ENCODE measurements at regions not wholly inside any gene's neighbourhood (a gene's known extent, or its start where the extent isn't known, plus 50 kb on each side); places are given as distances from the start of the nearest gene placed in this dataset.

- DNase-seq, result no peak
Observed at GRCh38 chr6:71444222-71444621, 155.6 kb downstream of the OGFRL1 start.

DNA sequence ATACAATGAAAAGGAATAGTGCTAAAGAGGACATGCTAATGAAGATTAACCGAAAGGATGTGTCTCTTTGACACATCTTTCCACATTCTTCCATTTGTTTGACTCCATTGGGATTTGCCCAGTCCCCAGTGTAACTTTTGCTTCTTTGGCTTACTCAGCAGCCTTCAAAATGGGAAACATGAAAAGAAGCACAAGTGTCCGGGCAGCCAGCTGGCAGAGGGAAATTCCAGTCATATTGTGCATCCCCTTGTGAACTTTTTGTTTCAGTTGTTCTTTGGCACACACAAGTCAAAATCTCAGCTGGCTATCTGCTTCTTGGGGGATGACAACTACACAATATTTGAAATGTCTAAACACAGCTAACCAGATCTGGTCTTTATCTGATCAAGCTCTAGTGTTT is 157.4 kb downstream of the OGFRL1 start:
- no peak for DNase-seq

GRCh38 chr6:71446470-71446869 is 157.9 kb downstream of the OGFRL1 start:
- no peak for DNase-seq

DNA sequence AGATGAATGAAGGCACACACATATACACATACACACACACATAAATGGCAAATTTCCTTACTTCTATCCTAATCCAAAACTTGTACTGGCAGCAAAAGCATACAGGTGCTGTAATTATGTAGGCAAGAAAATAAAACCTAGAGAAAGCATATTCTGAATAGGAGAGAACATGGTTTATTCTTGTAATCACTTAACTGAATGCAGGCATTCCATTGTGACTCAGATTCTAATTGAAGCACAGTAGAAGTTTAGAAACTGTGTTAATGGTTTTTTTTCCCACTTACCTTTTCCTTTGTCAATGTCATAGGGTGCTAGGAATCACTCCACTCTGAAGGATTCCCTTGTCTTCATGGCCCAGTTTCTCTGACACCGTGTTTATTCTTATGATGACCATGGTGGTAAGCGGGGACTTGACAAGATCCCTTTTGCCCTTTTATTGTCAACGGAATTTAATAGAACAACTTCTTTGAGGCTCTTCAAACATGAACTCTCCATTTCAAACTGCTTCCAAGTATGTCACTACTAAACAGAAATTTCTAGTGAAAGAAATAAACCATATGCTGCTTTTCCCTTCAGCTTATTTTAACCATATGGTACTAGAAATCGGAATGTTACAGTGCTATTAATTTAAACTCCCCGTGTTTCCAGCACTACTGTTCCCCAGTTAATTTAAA is 164.2 kb downstream of the OGFRL1 start:
- no peak for DNase-seq

DNA sequence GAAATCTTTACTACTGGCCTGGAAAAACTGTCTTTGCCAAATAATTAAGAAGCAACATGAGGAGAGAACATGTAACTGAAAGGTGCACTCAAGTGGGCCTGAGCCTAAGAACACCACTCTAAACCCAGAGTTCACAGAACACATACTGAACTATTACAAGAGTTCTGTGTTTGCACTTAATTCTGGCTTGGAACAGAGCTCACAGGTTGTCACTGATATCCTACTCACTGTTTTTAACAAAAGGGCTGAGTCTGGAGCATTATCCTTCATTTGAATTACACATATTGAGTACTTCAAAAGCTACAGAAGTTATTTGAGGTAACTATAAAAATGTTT is 164.7 kb downstream of the OGFRL1 start:
- DNase-seq, result no peak

DNA sequence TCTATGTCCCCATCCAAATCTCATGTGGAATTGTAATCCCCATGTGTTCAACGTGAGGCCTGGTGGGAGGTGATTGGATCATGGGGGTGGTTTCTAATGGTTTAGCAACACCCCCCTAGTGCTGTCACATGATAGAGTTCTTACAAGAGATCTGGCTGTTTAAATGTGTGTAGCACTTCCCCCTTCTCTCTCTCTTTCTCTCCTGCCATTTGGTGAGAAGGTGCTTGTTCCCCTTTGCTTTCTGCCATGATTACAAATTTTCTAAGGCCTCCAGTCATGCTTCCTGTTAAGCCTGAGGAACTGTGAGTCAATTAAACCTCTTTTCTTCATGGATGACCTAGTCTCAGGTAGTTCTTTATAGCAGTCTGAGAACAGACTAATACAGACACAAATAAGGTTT is 165.4 kb downstream of the OGFRL1 start:
- no peak for DNase-seq

DNA sequence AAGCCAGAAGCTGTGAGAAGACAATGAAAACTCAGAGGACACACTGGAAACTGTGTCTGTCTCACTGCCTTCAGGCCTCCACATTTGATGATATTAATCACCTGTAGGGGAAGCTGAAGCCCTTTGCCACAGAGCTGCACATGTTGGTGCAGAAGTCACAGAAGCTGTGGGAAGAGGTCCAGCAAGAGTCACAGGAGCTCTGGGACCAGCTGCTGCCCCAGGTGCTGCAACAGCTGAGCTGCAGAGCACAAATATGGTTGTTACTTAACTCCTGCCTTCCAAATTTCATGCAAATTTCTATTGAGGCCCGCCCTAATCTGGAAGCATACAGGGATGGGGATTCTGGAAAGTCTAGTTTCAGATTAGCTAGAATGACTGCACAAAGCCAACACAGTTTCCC is 169.3 kb downstream of the OGFRL1 start:
- no peak for DNase-seq

DNA sequence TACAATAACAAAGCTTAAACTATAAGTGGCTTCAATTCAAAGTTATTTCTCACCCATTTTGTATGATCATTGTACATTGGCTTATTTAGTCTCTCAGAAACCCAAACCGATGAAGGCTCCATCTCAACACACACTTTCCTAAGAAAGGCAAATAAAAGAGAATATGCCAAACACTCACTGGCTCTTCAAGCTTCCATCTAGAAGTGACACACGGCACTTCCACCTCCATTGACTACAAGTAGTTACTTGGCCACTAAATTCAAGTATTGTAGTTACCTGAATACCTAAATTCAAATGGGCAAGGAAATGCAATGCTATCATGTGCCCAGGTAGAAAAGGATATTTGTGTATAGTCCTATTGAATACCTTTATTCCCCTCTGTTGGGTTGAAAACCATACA is 170.6 kb downstream of the OGFRL1 start:
- no peak for DNase-seq

GRCh38 chr6:71460933-71461332 is 172.3 kb downstream of the OGFRL1 start:
- DNase-seq, result no peak

DNA sequence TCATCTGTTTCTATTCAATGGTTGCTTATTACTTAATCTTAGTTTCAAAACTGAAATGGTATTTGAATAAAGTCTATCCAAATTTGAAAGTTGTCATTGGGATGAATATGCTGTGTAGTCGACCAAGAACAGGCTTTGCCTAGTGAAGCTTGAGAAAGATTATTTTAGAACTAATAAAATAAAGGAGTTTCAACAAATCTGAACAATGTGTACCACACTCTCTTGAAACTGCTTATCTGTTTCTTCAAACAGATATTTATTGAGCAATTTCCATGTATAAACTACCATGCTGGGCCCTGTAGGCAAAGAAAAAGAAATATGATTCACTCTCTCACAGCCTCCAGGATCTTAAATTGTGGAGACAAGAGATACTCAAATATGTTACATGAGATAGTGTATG is 174.4 kb downstream of the OGFRL1 start:
- no peak for DNase-seq

- no peak for DNase-seq
Observed at GRCh38 chr6:71465096-71465495, 176.5 kb downstream of the OGFRL1 start.

DNA sequence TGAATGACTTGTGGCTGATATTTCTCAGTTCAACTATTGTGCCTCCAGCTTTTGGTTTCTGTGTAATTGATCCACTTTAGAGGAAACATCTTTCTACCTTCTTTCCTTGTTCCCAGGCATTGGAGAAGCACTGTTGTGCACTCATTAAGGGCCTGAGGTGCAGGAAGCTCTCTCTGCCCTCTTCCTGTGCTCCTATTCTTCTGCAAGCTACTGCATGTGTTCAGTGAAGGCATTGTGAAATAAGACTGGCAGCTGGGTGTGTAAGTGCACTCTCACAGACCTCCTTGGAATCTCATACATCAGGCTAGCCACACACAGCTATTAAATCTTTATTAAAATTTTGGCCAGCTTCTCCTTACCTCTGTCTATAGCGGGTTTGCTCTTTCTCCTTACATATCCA is 177.8 kb downstream of the OGFRL1 start:
- no peak for DNase-seq

DNA sequence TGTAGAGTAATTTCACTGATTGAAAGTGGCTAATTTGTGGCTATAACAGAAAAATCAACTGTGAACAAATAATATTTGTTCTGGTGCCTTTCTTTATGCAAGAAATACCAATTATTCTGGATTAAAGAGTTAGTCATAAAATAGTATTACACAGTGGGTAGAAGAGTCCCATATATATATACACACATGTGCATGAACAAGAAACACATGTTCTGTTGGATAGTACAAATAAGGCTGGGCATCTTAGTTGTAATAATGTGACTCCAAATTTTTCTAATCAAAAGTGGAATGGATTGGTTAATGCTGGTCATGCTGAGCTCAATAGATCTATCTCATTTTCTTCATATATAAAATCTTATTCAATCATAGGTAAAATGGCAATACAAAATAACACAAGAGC is 179.4 kb downstream of the OGFRL1 start:
- DNase-seq, result no peak

- no peak for DNase-seq
Observed at GRCh38 chr6:71468841-71469700, 180.5 kb downstream of the OGFRL1 start.

- no peak for DNase-seq
Observed at GRCh38 chr6:71471718-71472117, 183.1 kb downstream of the OGFRL1 start.

DNA sequence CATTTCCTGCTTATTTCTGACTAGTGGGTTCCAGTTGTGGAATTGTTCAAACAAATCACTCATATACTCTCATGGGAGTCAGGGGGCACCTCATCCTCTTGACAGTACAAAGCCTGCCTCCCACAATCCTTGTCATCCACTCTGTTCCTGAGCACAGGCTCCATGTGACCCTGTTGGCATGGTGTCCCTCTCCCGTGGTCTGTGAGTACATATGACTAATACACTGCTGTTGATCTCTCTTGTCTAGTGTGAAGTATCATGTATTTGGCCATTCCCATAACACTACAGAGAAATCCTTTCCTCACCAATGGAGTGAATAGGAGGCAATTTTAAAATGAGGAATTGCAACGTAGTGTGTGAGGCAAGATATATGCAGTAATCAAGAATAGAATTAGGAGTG is 185.3 kb downstream of the OGFRL1 start:
- no peak for DNase-seq

DNA sequence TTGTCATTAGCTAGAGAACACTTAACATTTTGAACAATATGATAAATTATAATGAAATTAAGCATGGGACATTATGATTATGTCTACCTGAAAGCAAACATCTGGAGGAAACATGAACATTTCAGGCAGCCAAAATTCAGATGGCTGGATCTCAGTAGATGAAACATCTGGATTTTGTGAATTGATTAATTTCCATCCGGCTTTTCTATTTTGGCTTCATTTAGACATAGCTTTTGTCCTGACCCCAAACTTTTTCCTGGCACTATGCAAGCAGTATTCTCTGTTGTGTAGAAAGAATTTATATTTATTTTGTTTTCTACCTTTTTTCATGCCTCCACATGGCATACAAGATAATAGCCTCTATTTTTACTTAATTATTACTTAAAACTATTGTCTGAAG is 186.3 kb downstream of the OGFRL1 start:
- DNase-seq, result no peak

DNA sequence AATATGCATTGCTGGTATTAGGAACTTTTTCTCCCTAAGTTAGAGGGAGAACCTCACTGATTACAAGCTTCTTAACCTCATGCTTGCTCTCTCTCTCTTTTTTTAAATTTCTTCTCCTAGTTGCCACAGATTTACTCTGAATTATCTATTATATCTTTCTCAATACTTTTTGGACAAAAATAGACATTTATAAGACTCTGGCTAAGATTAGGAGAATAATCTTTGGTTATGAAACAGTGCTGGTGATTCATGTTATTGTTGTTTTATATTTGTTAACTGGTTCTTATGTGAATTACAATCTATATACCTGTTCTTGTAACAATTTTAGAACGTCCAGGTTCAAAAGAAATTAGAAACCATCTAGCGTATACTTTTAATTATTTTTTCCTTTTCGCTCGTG is 187.8 kb downstream of the OGFRL1 start:
- no peak for DNase-seq

GRCh38 chr6:71476872-71477271 is 188.3 kb downstream of the OGFRL1 start:
- no peak for DNase-seq

GRCh38 chr6:71478834-71479541 is 190.4 kb downstream of the OGFRL1 start:
- no peak for DNase-seq

DNA sequence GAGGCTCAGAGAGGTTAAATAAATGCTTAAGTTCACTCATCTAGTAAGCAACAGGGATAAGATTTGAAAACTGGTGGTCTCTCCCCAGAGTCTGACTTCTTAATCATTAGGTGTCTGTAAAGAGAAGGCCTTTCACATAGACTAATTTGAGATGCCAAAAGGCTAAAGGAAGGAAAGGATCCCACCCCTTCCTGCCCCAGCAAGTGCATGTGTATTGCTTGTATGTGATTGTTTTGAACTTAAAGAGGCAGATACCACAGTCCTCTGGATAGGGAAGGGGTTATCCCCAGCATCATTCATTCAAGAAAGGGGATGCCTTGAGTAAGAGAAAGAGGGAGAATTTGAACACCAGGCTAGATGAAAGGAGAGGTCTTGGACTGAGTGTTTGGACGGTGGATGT is 192.0 kb downstream of the OGFRL1 start:
- DNase-seq, result no peak

DNA sequence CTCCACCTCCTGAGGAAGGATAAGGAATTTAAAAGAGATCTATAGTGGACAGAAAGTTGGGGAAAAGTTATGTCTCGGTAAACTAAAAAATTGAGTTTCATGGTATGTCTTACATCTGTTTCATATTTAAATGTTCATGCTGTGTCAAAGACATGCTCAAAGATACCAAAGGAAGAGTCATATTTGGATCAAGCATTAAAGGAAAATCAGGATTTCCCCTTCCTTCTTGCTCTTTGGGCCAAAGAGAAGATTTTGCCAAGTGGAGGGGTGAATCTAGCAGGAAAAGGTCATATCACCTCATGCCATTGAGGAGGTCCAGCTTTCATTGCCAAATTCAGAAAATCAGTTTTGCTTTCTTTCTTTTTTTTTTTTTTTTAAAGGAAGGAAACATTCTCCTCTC is 192.4 kb downstream of the OGFRL1 start:
- DNase-seq, result no peak

GRCh38 chr6:71481801-71482200 is 193.2 kb downstream of the OGFRL1 start:
- DNase-seq, result no peak

DNA sequence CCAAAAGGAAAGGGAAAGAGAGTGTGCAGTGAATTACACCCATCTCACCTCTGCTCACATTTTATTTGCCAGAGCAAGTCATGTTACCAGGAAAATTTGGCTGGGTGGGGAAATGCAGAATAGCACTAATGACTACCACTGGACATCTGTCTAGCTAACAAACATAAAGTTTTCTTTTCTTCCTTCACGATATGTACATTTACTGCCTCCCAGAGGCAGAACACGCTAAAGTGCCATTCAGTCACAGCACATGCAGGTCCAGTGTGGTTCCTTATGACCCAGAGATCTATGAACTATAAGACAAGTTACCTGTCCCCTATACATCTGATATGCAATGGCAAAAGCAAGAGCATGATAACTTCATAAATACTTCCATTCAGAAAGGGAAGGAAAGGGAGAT is 194.1 kb downstream of the OGFRL1 start:
- no peak for DNase-seq
